Tibial nerve (tissue), 4 donors: ENCODE measurements at regions not wholly inside any gene's neighbourhood (a gene's known extent, or its start where the extent isn't known, plus 50 kb on each side); places are given as distances from the start of the nearest gene placed in this dataset.

Experiments
- DNase-seq, 2 donors: peaks; one replicate each; pipeline ENCODE4 v3.0.0-alpha.2; 2019; ENCODE audit warnings: low spot score in 2 of 2
- H3K27ac ChIP-seq, 4 donors: fragments of 200-600 bp; sonication (generic) in 3 of 4; one replicate each; pipeline ENCODE4 v1.5.1; 2017 to 2019; ENCODE audit warnings: mild to moderate bottlenecking in 1 of 4
- H3K27me3 ChIP-seq, 2 donors: fragments of 200-600 bp; sonication (generic) in 1 of 2; one replicate each; pipeline versions ENCODE4 v1.5.1 to v1.6.0; 2017 to 2019
- H3K36me3 ChIP-seq, 3 donors: fragments of 200-600 bp; sonication (generic); one replicate each; pipeline ENCODE4 v1.5.1; 2018 to 2019
- H3K4me1 ChIP-seq, 4 donors: fragments of 200-600 bp; sonication (generic) in 3 of 4; one replicate each; pipeline ENCODE4 v1.5.1; 2017 to 2019
- H3K4me3 ChIP-seq, 4 donors: fragments of 200-600 bp; sonication (generic) in 3 of 4; one replicate each; pipeline ENCODE4 v1.5.1; 2017 to 2019; ENCODE audit warnings: mild to moderate bottlenecking in 1 of 4, moderate library complexity in 1 of 4
- H3K9me3 ChIP-seq, 4 donors: fragments of 200-600 bp; sonication (generic) in 3 of 4; one replicate each; pipeline ENCODE4 v1.5.1; 2017 to 2019
- CTCF ChIP-seq, 5 experiments: fragments of 200-600 bp in 3 of 5; fragments of 450-650 bp in 2 of 5; sonication (generic) in 3 of 5; IDR thresholded peaks; one replicate each; pipeline ENCODE4 v1.5.1; 2016 to 2019; ENCODE audit warnings: antibody characterized with exemption in 5 of 5, mild to moderate bottlenecking in 3 of 5, moderate library complexity in 2 of 5
- EP300 ChIP-seq, 2 donors: sonication (generic); formaldehyde crosslinking; IDR thresholded peaks; one replicate each; pipeline ENCODE4 v1.6.1; 2017; ENCODE audit warnings: antibody characterized with exemption in 2 of 2, mild to moderate bottlenecking in 1 of 2
- POLR2A ChIP-seq, 2 donors: fragments of 450-650 bp; IDR thresholded peaks; one replicate each; pipeline ENCODE4 v1.6.1; 2017; ENCODE audit warnings: antibody characterized with exemption in 2 of 2, mild to moderate bottlenecking in 2 of 2, moderate library complexity in 2 of 2
- WGBS, 2 donors: methylation state at CpG; one replicate each; pipeline ENCODE4 v1.1.5; 2018; 5-methylcytosine and 5-hydroxymethylcytosine counted together

GRCh38 chr5:24289582-24290335 is 355.0 kb downstream of the CDH10 start:
- H3K27ac ChIP-seq: no peak overlapping the region
- H3K4me3 ChIP-seq: no peak overlapping the region
- DNase-seq: no peak
- no peaks in the 10 kb centered on the region for H3K36me3 ChIP-seq
- no peaks in the 10 kb centered on the region for H3K9me3 ChIP-seq
- TF ChIP-seq CTCF (IDR thresholded peaks at IDR 0.05) (no peak), EP300 (IDR thresholded peaks at IDR 0.05) (no peak), POLR2A (IDR thresholded peaks at IDR 0.05) (no peak)
- H3K27me3 ChIP-seq: no peaks in the 10 kb centered on the region
- H3K4me1 ChIP-seq: no peaks in the 10 kb centered on the region
- WGBS, 2 donors: 76 to 84% methylated on average over 2 of the region's 2 CpGs

DNA sequence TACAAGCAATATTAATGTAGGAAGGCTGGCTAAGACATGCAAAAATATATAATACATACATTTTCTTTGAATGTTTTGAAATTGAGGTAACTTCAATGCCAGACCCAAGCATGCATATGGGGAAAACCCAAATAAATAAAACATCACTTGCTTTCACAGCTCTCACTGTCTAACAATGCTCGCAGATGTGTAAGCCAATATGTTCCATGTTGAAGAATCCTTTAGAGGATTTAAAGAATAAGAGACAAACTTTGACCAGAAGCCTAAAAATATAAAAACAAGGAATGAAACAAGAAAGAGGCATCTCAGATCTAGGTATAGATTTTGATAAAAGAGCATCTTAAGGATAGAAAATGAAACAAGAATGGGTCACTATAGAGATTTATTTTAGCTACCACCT is 354.2 kb downstream of the CDH10 start:
- no peaks in the 10 kb centered on the region for H3K27me3 ChIP-seq
- no peaks in the 10 kb centered on the region for H3K9me3 ChIP-seq
- DNase-seq: no peak
- no peaks in the 10 kb centered on the region for H3K4me1 ChIP-seq
- TF ChIP-seq POLR2A (IDR thresholded peaks at IDR 0.05): no peak
- no peak for TF ChIP-seq EP300 (IDR thresholded peaks at IDR 0.05)
- TF ChIP-seq CTCF (IDR thresholded peaks at IDR 0.05): no peak
- no peak overlapping the region for H3K4me3 ChIP-seq
- WGBS, 2 donors: 81 to 83% methylated on average over 1 of the region's 1 CpG
- no peaks in the 10 kb centered on the region for H3K36me3 ChIP-seq
- no peak overlapping the region for H3K27ac ChIP-seq

GRCh38 chr5:24291916-24292315 is 352.9 kb downstream of the CDH10 start:
- DNase-seq: no peak
- H3K4me1 ChIP-seq: no peaks in the 10 kb centered on the region
- no peak overlapping the region for H3K4me3 ChIP-seq
- 83 to 85% methylated on average over 2 of the region's 2 CpGs for WGBS, 2 donors
- H3K27me3 ChIP-seq: no peaks in the 10 kb centered on the region
- no peaks in the 10 kb centered on the region for H3K9me3 ChIP-seq
- H3K36me3 ChIP-seq: no peaks in the 10 kb centered on the region
- no peak for TF ChIP-seq POLR2A (IDR thresholded peaks at IDR 0.05)
- no peak overlapping the region for H3K27ac ChIP-seq

DNA sequence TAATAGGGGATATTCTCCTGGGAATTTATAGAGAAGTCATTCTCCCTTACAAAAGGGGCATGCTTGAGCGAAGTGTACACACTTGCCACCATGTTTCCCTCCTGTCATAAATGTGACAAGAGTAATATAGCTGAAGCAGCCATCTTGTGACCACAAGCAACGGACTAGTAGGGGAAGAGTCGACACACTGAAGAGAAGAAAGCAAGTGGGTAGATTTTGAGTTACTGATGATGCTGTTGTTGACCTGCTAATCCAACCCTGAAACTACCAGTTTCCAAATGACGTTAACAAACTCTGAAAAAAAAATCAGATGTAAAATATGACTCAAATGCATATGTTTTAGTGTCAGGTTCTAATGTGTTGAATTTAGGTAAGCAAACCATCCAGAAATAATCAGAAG is 350.4 kb downstream of the CDH10 start:
- 64 to 71% methylated on average over 4 of the region's 4 CpGs for WGBS, 2 donors
- no peak overlapping the region for H3K27ac ChIP-seq
- H3K4me3 ChIP-seq: no peak overlapping the region
- TF ChIP-seq EP300 (IDR thresholded peaks at IDR 0.05) (no peak), CTCF (IDR thresholded peaks at IDR 0.05) (no peak), POLR2A (IDR thresholded peaks at IDR 0.05) (no peak)
- no peaks in the 10 kb centered on the region for H3K27me3 ChIP-seq
- no peaks in the 10 kb centered on the region for H3K9me3 ChIP-seq
- H3K4me1 ChIP-seq: no peaks in the 10 kb centered on the region
- no peak for DNase-seq
- H3K36me3 ChIP-seq: no peaks in the 10 kb centered on the region

- DNase-seq: no peak
- H3K36me3 ChIP-seq: no peaks in the 10 kb centered on the region
- TF ChIP-seq CTCF (IDR thresholded peaks at IDR 0.05) (no peak), POLR2A (IDR thresholded peaks at IDR 0.05) (no peak), EP300 (IDR thresholded peaks at IDR 0.05) (no peak)
- H3K27ac ChIP-seq: no peak overlapping the region
- H3K4me1 ChIP-seq: no peaks in the 10 kb centered on the region
- H3K27me3 ChIP-seq: no peaks in the 10 kb centered on the region
- H3K9me3 ChIP-seq: peaks cover 0 to 19% (median 0%) of the 10 kb centered on the region in 4 donors
- H3K4me3 ChIP-seq: no peak overlapping the region
- 86 to 93% methylated on average over 18 to 19 of the region's 19 CpGs for WGBS, 2 donors
Observed at GRCh38 chr5:24314106-24314505, 330.7 kb downstream of the CDH10 start.
